ENCODE measurements at regions not wholly inside any gene's neighbourhood (a gene's known extent, or its start where the extent isn't known, plus 50 kb on each side); places are given as distances from the start of the nearest gene placed in this dataset.

- in situ Hi-C loops (cut with MboI; ENCODE audit: low sequenced_read_pairs) = no loop called here
Observed at GRCh38 chr1:37270639-37271038, 203.7 kb upstream of the ZC3H12A start.

- in situ Hi-C loops (cut with MboI; ENCODE audit: low sequenced_read_pairs) = no loop called here
Observed at GRCh38 chr1:37272626-37273025, 201.8 kb upstream of the ZC3H12A start.

- in situ Hi-C loops (cut with MboI; ENCODE audit: low sequenced_read_pairs) = no loop called here
Observed at GRCh38 chr1:37274486-37274885, 199.9 kb upstream of the ZC3H12A start.

- in situ Hi-C loops (cut with MboI; ENCODE audit: low sequenced_read_pairs) = no loop called here
Observed at GRCh38 chr1:37274938-37275631, 199.3 kb upstream of the ZC3H12A start.

GRCh38 chr1:37277366-37277765 lies 197.0 kb upstream of the ZC3H12A start:
- in situ Hi-C loops (cut with MboI; ENCODE audit: low sequenced_read_pairs) = no loop called here

- in situ Hi-C loops (cut with MboI; ENCODE audit: low sequenced_read_pairs) = no loop called here
Observed at GRCh38 chr1:37281354-37281753, 193.0 kb upstream of the ZC3H12A start.

GRCh38 chr1:37282764-37283163 lies 191.6 kb upstream of the ZC3H12A start:
- in situ Hi-C loops (cut with MboI; ENCODE audit: low sequenced_read_pairs) = no loop called here

GRCh38 chr1:37284053-37284452 lies 190.3 kb upstream of the ZC3H12A start:
- in situ Hi-C loops (cut with MboI; ENCODE audit: low sequenced_read_pairs) = no loop called here

GRCh38 chr1:37286881-37287280 lies 187.5 kb upstream of the ZC3H12A start:
- in situ Hi-C loops (cut with MboI; ENCODE audit: low sequenced_read_pairs) = no loop called here

GRCh38 chr1:37288900-37289299 lies 185.5 kb upstream of the ZC3H12A start:
- in situ Hi-C loops (cut with MboI; ENCODE audit: low sequenced_read_pairs) = no loop called here

- in situ Hi-C loops (cut with MboI; ENCODE audit: low sequenced_read_pairs) = no loop called here
Observed at GRCh38 chr1:37290718-37291117, 183.7 kb upstream of the ZC3H12A start.

GRCh38 chr1:37292789-37293188 lies 181.6 kb upstream of the ZC3H12A start:
- in situ Hi-C loops (cut with MboI; ENCODE audit: low sequenced_read_pairs) = no loop called here

GRCh38 chr1:37294096-37294495 lies 180.3 kb upstream of the ZC3H12A start:
- in situ Hi-C loops (cut with MboI; ENCODE audit: low sequenced_read_pairs) = no loop called here

GRCh38 chr1:37294529-37294928 lies 179.9 kb upstream of the ZC3H12A start:
- in situ Hi-C loops (cut with MboI; ENCODE audit: low sequenced_read_pairs) = no loop called here

GRCh38 chr1:37298769-37299168 lies 175.6 kb upstream of the ZC3H12A start:
- in situ Hi-C loops (cut with MboI; ENCODE audit: low sequenced_read_pairs) = no loop called here

- in situ Hi-C loops (cut with MboI; ENCODE audit: low sequenced_read_pairs) = no loop called here
Observed at GRCh38 chr1:37299216-37299615, 175.2 kb upstream of the ZC3H12A start.

- in situ Hi-C loops (cut with MboI; ENCODE audit: low sequenced_read_pairs) = loop anchor here (25.0 kb wide), 1 partner anchor 742 kb away; no protein-coding TSS in a partner anchor
Observed at GRCh38 chr1:37303884-37304574, 170.4 kb upstream of the ZC3H12A start.

- in situ Hi-C loops (cut with MboI; ENCODE audit: low sequenced_read_pairs) = loop anchor here (25.0 kb wide), 1 partner anchor 743 kb away; no protein-coding TSS in a partner anchor
Observed at GRCh38 chr1:37305108-37305507, 169.3 kb upstream of the ZC3H12A start.

- in situ Hi-C loops (cut with MboI; ENCODE audit: low sequenced_read_pairs) = loop anchor here (25.0 kb wide), 1 partner anchor 744 kb away; no protein-coding TSS in a partner anchor
Observed at GRCh38 chr1:37305841-37306240, 168.5 kb upstream of the ZC3H12A start.

- in situ Hi-C loops (cut with MboI; ENCODE audit: low sequenced_read_pairs) = loop anchor here (25.0 kb wide), 1 partner anchor 744 kb away; no protein-coding TSS in a partner anchor
Observed at GRCh38 chr1:37306461-37306860, 167.9 kb upstream of the ZC3H12A start.

GRCh38 chr1:37306871-37307270 lies 167.5 kb upstream of the ZC3H12A start:
- in situ Hi-C loops (cut with MboI; ENCODE audit: low sequenced_read_pairs) = loop anchor here (25.0 kb wide), 1 partner anchor 745 kb away; no protein-coding TSS in a partner anchor
